Nephron progenitor cell (in vitro differentiated cells): ENCODE measurements at regions not wholly inside any gene's neighbourhood (a gene's known extent, or its start where the extent isn't known, plus 50 kb on each side); places are given as distances from the start of the nearest gene placed in this dataset.

Experiments used
- DNase-seq: peaks from one replicate; pipeline ENCODE4 v3.0.0; 2021
- H3K27ac Mint-ChIP-seq: 2 replicates; pipeline ENCODE4 v1.8.0; 2021; ENCODE audit warnings: mild to moderate bottlenecking, moderate library complexity, mixed read lengths
- H3K27me3 Mint-ChIP-seq: 2 replicates; pipeline ENCODE4 v1.8.0; 2021; ENCODE audit warnings: mild to moderate bottlenecking, low read depth, mixed read lengths; ENCODE audit not compliant: poor library complexity
- H3K36me3 Mint-ChIP-seq: 2 replicates; pipeline ENCODE4 v1.8.0; 2021; ENCODE audit warnings: low read depth, mixed read lengths
- H3K4me1 Mint-ChIP-seq: 2 replicates; pipeline ENCODE4 v1.8.0; 2021; ENCODE audit warnings: mixed read lengths
- H3K4me3 Mint-ChIP-seq: 2 replicates; pipeline ENCODE4 v1.8.0; 2021; ENCODE audit warnings: mild to moderate bottlenecking, moderate library complexity, mixed read lengths
- H3K9me3 Mint-ChIP-seq: 2 replicates; pipeline ENCODE4 v1.8.0; 2021; ENCODE audit warnings: mild to moderate bottlenecking, moderate library complexity, mixed read lengths
- CTCF ChIP-seq: fragments of 200-600 bp; sonication (generic); IDR thresholded peaks from 2 replicates; pipeline ENCODE4 v1.5.0; 2021; ENCODE audit warnings: antibody characterized with exemption

GRCh38 chr12:78387721-78388120 is 476.9 kb upstream of the SYT1 start:
- no peaks in the 10 kb centered on the region for H3K9me3 Mint-ChIP-seq
- no peak for DNase-seq
- peaks cover 3% of the 10 kb centered on the region for H3K27me3 Mint-ChIP-seq
- no peaks in the 10 kb centered on the region for H3K36me3 Mint-ChIP-seq
- no peak overlapping the region for H3K4me3 Mint-ChIP-seq
- H3K27ac Mint-ChIP-seq, result no peak overlapping the region
- TF ChIP-seq CTCF, result no peak
- H3K4me1 Mint-ChIP-seq, result no peaks in the 10 kb centered on the region

- DNase-seq, result no peak
- Mint-ChIP-seq H3K36me3 (no peaks in the 10 kb centered on the region), H3K4me1 (no peaks in the 10 kb centered on the region), H3K27ac (no peak overlapping the region), H3K4me3 (no peak overlapping the region), H3K27me3 (peaks cover 3% of the 10 kb centered on the region), H3K9me3 (no peaks in the 10 kb centered on the region)
- TF ChIP-seq CTCF, result no peak
These were observed 476.1 kb upstream of the SYT1 start for GRCh38 chr12:78388461-78388860.

- Mint-ChIP-seq H3K4me1 (no peaks in the 10 kb centered on the region), H3K27me3 (peaks cover 3% of the 10 kb centered on the region), H3K27ac (no peak overlapping the region), H3K9me3 (no peaks in the 10 kb centered on the region), H3K36me3 (no peaks in the 10 kb centered on the region), H3K4me3 (no peak overlapping the region)
- no peak for DNase-seq
- TF ChIP-seq CTCF, result no peak
These were observed 473.7 kb upstream of the SYT1 start for GRCh38 chr12:78390920-78391319.

GRCh38 chr12:78392918-78393317 is 471.7 kb upstream of the SYT1 start:
- TF ChIP-seq CTCF, result no peak
- Mint-ChIP-seq H3K4me1 (no peaks in the 10 kb centered on the region), H3K27me3 (no peaks in the 10 kb centered on the region), H3K4me3 (no peak overlapping the region), H3K27ac (no peak overlapping the region), H3K36me3 (no peaks in the 10 kb centered on the region), H3K9me3 (no peaks in the 10 kb centered on the region)
- DNase-seq, result no peak

GRCh38 chr12:78395961-78396360 is 468.6 kb upstream of the SYT1 start:
- TF ChIP-seq CTCF, result no peak
- H3K27ac Mint-ChIP-seq, result no peak overlapping the region
- no peak overlapping the region for H3K4me3 Mint-ChIP-seq
- no peaks in the 10 kb centered on the region for H3K36me3 Mint-ChIP-seq
- no peak for DNase-seq
- H3K4me1 Mint-ChIP-seq, result no peaks in the 10 kb centered on the region
- no peaks in the 10 kb centered on the region for H3K9me3 Mint-ChIP-seq
- H3K27me3 Mint-ChIP-seq, result no peaks in the 10 kb centered on the region

- no peak for DNase-seq
- Mint-ChIP-seq H3K4me1 (no peaks in the 10 kb centered on the region), H3K27ac (no peak overlapping the region), H3K27me3 (no peaks in the 10 kb centered on the region), H3K36me3 (no peaks in the 10 kb centered on the region), H3K9me3 (no peaks in the 10 kb centered on the region), H3K4me3 (no peak overlapping the region)
- no peak for TF ChIP-seq CTCF
These were observed 468.0 kb upstream of the SYT1 start for GRCh38 chr12:78396538-78396937.
